CD4-positive, alpha-beta T cell (primary cell): ENCODE measurements at regions not wholly inside any gene's neighbourhood (a gene's known extent, or its start where the extent isn't known, plus 50 kb on each side); places are given as distances from the start of the nearest gene placed in this dataset.

ENCODE experiments used
- ATAC-seq: fragments of 200-7000 bp; cut with Tn5 transposase; one replicate; pipeline ENCODE4 v1.10.0; 2022; ENCODE audit warnings: mild to moderate bottlenecking; ENCODE audit not compliant: poor library complexity
- CTCF ChIA-PET: fragments of 350-600 bp; sonication (Branson Sonifier 250); formaldehyde crosslinking; loops from one replicate; lab custom pipeline; 2021; ENCODE audit warnings: antibody characterized with exemption, inconsistent platforms; lab: Charles Lee
- POLR2A ChIA-PET: fragments of 350-600 bp; sonication (Branson Sonifier 250); formaldehyde crosslinking; loops from one replicate; lab custom pipeline; 2021; ENCODE audit warnings: antibody characterized with exemption, inconsistent platforms; lab: Charles Lee
- DNase-seq, 14 experiments: peaks; one replicate each; pipeline ENCODE4 v3.0.0-alpha.2; 2013 to 2020; ENCODE audit warnings: mixed read lengths in 2 of 14
- H3K27ac ChIP-seq, 2 donors: one replicate each; pipeline versions ENCODE4 v1.5.1 to v1.7.0; 2013; ENCODE audit warnings: low read length in 2 of 2, low read depth in 1 of 2, mild to moderate bottlenecking in 1 of 2
- H3K27me3 ChIP-seq, 2 experiments: 1 replicate in 1 of 2; 2 replicates in 1 of 2; pipeline versions ENCODE4 v1.6.1 to v1.7.0; 2013; ENCODE audit warnings: low read length in 2 of 2, control low read depth in 1 of 2, mild to moderate bottlenecking in 1 of 2, moderate library complexity in 1 of 2; ENCODE audit not compliant: insufficient read depth in 2 of 2, control insufficient read depth in 1 of 2
- H3K36me3 ChIP-seq: one replicate; pipeline ENCODE4 v1.6.1; 2013; ENCODE audit warnings: low read length, control low read depth; ENCODE audit not compliant: insufficient read depth
- H3K4me1 ChIP-seq: one replicate; pipeline ENCODE4 v1.6.1; 2013; ENCODE audit warnings: low read length, control low read depth; ENCODE audit not compliant: insufficient read depth
- H3K4me3 ChIP-seq: one replicate; pipeline ENCODE4 v1.5.1; 2013; ENCODE audit warnings: mild to moderate bottlenecking, low read length, moderate library complexity
- H3K9me3 ChIP-seq, 2 experiments: 1 replicate in 1 of 2; 2 replicates in 1 of 2; pipeline versions ENCODE4 v1.6.1 to v1.7.0; 2013; ENCODE audit warnings: low read length in 2 of 2, mild to moderate bottlenecking in 2 of 2, control low read depth in 1 of 2, moderate library complexity in 1 of 2; ENCODE audit not compliant: control insufficient read depth in 1 of 2, insufficient read depth in 1 of 2
- H3K27ac Mint-ChIP-seq: one replicate; pipeline ENCODE4 v1.8.0; 2020; ENCODE audit warnings: mixed read lengths
- H3K27me3 Mint-ChIP-seq: one replicate; pipeline ENCODE4 v1.8.0; 2021; ENCODE audit warnings: mixed read lengths
- H3K36me3 Mint-ChIP-seq: one replicate; pipeline ENCODE4 v1.8.0; 2021; ENCODE audit warnings: low read depth, mixed read lengths
- H3K4me1 Mint-ChIP-seq: one replicate; pipeline ENCODE4 v1.8.0; 2021; ENCODE audit warnings: low read depth, mixed read lengths
- H3K4me3 Mint-ChIP-seq: one replicate; pipeline ENCODE4 v1.8.0; 2020; ENCODE audit warnings: mild to moderate bottlenecking, mixed read lengths
- H3K9me3 Mint-ChIP-seq: one replicate; pipeline ENCODE4 v1.8.0; 2020; ENCODE audit warnings: mixed read lengths
- intact Hi-C, 2 experiments: fragments of 100-400 bp; cut with DNase I in 1 of 2; cut with micrococcal nuclease in 1 of 2; formaldehyde crosslinking; loops; one replicate each; pipeline versions ENCODE4 v1.15.1 to v1.9.0; 2023 to 2025; cut with DNase I, micrococcal nuclease
- TF ChIP-seq, protein P1 (sequence below): fragments of 200-600 bp; IDR thresholded peaks from one replicate; pipeline ENCODE4 v1.8.0; 2022; ENCODE audit warnings: antibody characterized with exemption, mild to moderate bottlenecking

DNA sequence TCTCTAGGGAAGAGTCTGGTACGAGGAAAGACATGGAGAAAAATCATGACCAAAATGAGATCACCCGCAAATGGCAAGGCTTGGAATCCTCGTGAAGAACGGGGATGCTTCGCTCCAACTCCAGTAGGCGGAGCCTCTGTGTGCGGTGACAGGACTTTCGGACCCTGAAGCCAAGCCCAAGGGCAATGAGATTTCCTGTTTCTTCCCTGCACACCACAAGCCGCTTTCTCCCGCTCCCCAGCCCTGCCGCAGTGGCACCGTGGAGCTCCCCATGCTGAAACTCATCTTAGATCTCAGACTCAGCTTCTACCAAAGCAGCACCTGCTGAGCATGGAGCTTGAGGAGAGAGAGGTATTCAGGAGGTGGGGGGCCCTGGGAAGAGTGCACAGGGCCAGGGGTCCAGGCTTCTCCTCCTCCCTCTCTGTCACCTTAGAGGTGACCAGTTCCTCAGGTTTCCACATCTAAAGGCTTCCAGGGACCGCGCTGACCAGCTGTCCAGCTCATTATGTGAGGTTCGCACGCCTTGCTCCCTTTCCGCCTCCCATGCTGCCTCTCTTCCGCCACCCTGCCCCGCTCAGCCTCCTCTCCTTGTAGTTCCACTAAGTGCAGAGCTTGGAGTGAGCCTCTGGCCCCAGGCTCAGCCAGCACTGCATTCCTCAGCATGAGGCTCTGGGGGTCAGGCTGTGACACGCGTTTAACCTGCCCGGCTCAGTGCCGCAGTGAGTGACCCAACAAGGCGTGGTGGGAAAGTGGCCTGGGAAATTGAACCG, 153.8 kb upstream of the SOX1 start:
- intact Hi-C loops, result no loop called here
- Histone ChIP-seq H3K4me3 (no peak overlapping the region), H3K36me3 (no peaks in the 10 kb centered on the region), H3K4me1 (no peaks in the 10 kb centered on the region), H3K27me3 (no peaks in the 10 kb centered on the region), H3K9me3 (peaks cover 0 to 16% of the 10 kb centered on the region in 2 experiments), H3K27ac (no peak overlapping the region)
- ChIA-PET POLR2A (no interaction called here), CTCF (no interaction called here)
- Mint-ChIP-seq H3K4me3 (no peak overlapping the region), H3K9me3 (no peaks in the 10 kb centered on the region), H3K27me3 (peaks cover 6% of the 10 kb centered on the region), H3K4me1 (no peaks in the 10 kb centered on the region), H3K27ac (no peak overlapping the region), H3K36me3 (no peaks in the 10 kb centered on the region)
- no peak for ATAC-seq
- DNase-seq, result no peak
- TF ChIP-seq, protein P1, sequence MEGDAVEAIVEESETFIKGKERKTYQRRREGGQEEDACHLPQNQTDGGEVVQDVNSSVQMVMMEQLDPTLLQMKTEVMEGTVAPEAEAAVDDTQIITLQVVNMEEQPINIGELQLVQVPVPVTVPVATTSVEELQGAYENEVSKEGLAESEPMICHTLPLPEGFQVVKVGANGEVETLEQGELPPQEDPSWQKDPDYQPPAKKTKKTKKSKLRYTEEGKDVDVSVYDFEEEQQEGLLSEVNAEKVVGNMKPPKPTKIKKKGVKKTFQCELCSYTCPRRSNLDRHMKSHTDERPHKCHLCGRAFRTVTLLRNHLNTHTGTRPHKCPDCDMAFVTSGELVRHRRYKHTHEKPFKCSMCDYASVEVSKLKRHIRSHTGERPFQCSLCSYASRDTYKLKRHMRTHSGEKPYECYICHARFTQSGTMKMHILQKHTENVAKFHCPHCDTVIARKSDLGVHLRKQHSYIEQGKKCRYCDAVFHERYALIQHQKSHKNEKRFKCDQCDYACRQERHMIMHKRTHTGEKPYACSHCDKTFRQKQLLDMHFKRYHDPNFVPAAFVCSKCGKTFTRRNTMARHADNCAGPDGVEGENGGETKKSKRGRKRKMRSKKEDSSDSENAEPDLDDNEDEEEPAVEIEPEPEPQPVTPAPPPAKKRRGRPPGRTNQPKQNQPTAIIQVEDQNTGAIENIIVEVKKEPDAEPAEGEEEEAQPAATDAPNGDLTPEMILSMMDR, result no peak

DNA sequence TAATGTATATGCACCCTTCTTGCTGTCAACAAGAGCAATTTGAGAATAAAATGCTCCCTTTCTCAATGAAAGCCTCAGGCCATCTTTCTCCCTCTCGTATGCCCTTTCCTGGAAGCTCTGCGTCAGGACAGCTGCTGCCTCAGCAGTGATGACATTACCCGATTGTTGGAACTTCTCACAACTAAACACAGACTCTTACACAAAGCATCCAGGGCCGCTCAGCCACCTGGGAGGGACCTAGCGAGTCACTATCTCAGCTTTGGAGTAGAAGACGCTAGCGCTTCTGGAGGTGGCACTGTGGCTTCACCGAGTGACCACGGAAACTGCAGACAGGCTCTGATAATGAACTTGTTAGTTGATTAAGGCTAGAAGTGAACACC, 153.2 kb upstream of the SOX1 start:
- POLR2A ChIA-PET, result no interaction called here
- no peak overlapping the region for H3K27ac ChIP-seq
- no peak for DNase-seq
- no peaks in the 10 kb centered on the region for H3K27me3 ChIP-seq
- H3K4me1 ChIP-seq, result no peaks in the 10 kb centered on the region
- ATAC-seq, result no peak
- CTCF ChIA-PET, result no interaction called here
- no peaks in the 10 kb centered on the region for H3K4me1 Mint-ChIP-seq
- H3K4me3 ChIP-seq, result no peak overlapping the region
- H3K4me3 Mint-ChIP-seq, result no peak overlapping the region
- TF ChIP-seq, protein P1, result no peak
- no peak overlapping the region for H3K27ac Mint-ChIP-seq
- H3K36me3 Mint-ChIP-seq, result no peaks in the 10 kb centered on the region
- H3K36me3 ChIP-seq, result no peaks in the 10 kb centered on the region
- intact Hi-C loops, result no loop called here
- peaks cover 0 to 16% of the 10 kb centered on the region in 2 experiments for H3K9me3 ChIP-seq
- peaks cover 8% of the 10 kb centered on the region for H3K27me3 Mint-ChIP-seq
- H3K9me3 Mint-ChIP-seq, result no peaks in the 10 kb centered on the region

DNA sequence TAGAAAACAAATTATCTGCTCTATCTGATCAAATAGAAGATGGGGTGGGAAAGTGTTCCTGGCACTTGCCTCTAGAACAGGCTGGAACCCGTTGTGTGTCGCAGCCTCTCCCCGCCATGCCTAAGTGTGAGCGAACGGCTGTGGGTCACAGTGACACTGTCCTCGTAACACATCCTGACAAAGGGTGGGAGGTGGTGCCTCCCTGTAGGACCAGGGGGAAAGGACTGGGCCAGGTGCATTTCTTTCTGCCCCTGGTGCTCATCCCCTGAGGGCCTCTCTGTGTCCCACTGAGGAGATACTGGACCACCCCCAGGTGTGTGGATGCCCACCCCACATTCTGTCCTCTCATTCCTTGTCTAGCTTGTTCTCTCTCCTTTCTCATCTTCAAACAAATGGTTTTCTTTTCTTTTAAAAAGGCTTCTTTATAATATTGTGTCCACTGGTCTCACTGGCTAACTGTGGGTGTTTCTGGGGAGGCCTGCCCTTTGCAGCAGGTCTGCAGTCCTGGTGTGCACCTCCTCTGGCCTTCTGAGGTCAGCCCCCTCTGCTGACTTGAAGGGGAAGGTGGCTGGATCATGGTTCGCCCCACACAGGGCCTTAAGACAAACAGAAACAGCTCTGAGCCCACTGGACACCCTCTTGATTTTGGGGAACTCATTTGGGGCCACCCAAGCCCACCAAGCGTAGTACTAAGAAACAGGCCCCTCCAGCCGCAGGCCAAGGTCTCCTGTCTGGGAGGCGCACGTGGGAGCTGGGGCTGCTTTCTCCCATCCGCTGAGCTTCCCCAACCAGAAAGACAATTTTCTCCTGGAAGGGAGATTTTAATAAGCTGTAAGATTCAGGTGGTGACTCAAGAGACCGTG, 152.5 kb upstream of the SOX1 start:
- no peaks in the 10 kb centered on the region for H3K27me3 ChIP-seq
- H3K4me3 ChIP-seq, result no peak overlapping the region
- Mint-ChIP-seq H3K9me3 (no peaks in the 10 kb centered on the region), H3K4me3 (no peak overlapping the region), H3K27ac (no peak overlapping the region), H3K27me3 (peaks cover 8% of the 10 kb centered on the region), H3K4me1 (no peaks in the 10 kb centered on the region), H3K36me3 (no peaks in the 10 kb centered on the region)
- peaks cover 0 to 13% of the 10 kb centered on the region in 2 experiments for H3K9me3 ChIP-seq
- no peak for DNase-seq
- H3K36me3 ChIP-seq, result no peaks in the 10 kb centered on the region
- CTCF ChIA-PET, result no interaction called here
- no peak for ATAC-seq
- H3K4me1 ChIP-seq, result no peaks in the 10 kb centered on the region
- H3K27ac ChIP-seq, result no peak overlapping the region
- intact Hi-C loops, result no loop called here
- POLR2A ChIA-PET, result no interaction called here
- TF ChIP-seq, protein P1, result no peak
